Peyer's patch (tissue), 4 donors: ENCODE measurements at regions not wholly inside any gene's neighbourhood (a gene's known extent, or its start where the extent isn't known, plus 50 kb on each side); places are given as distances from the start of the nearest gene placed in this dataset.

Experiments used
- POLR2A ChIP-seq, 2 donors: fragments of 450-650 bp; IDR thresholded peaks; one replicate each; pipeline ENCODE4 v1.5.1; 2017; ENCODE audit warnings: antibody characterized with exemption in 2 of 2, mild to moderate bottlenecking in 2 of 2, moderate library complexity in 2 of 2
- TF ChIP-seq, protein P1 (sequence below), 6 experiments: fragments of 450-650 bp in 4 of 6; fragments of 200-600 bp in 2 of 6; sonication (generic) in 1 of 6; IDR thresholded peaks; one replicate each; pipeline ENCODE4 v1.5.1; 2017 to 2019; ENCODE audit warnings: antibody characterized with exemption in 6 of 6, mild to moderate bottlenecking in 3 of 6, moderate library complexity in 1 of 6

DNA sequence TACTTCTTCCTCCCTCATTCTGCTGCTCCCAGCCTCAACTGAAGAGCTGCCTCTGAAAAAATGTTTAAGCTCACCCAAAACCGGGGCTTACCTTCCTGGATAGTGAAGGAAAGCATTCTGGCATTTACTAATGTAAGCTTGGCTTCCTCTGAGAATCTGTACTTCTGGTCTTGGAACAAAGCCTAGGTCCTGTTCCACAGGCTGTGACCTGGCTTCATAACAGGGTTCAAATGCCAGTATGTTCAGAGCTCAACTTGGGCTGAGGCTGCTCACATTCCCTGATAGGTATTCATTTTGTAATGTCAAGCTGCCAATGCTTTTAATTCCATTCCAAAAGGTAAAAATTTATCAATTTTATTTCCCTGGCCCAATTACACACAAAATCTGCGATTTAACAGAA lies 411.7 kb upstream of the KCNN2 start:
- no peak for TF ChIP-seq POLR2A (IDR thresholded peaks at IDR 0.05)
- TF ChIP-seq, protein P1, sequence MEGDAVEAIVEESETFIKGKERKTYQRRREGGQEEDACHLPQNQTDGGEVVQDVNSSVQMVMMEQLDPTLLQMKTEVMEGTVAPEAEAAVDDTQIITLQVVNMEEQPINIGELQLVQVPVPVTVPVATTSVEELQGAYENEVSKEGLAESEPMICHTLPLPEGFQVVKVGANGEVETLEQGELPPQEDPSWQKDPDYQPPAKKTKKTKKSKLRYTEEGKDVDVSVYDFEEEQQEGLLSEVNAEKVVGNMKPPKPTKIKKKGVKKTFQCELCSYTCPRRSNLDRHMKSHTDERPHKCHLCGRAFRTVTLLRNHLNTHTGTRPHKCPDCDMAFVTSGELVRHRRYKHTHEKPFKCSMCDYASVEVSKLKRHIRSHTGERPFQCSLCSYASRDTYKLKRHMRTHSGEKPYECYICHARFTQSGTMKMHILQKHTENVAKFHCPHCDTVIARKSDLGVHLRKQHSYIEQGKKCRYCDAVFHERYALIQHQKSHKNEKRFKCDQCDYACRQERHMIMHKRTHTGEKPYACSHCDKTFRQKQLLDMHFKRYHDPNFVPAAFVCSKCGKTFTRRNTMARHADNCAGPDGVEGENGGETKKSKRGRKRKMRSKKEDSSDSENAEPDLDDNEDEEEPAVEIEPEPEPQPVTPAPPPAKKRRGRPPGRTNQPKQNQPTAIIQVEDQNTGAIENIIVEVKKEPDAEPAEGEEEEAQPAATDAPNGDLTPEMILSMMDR (IDR thresholded peaks at IDR 0.05): no peak
